Mucosa of descending colon (tissue), 3 donors: ENCODE measurements at regions not wholly inside any gene's neighbourhood (a gene's known extent, or its start where the extent isn't known, plus 50 kb on each side); places are given as distances from the start of the nearest gene placed in this dataset.

Experiments used
- ATAC-seq: fragments of 200-7000 bp; cut with Tn5 transposase; one replicate; pipeline ENCODE4 v1.9.1; 2020; ENCODE audit warnings: mild to moderate bottlenecking, moderate library complexity
- DNase-seq, 3 donors: peaks; one replicate each; pipeline ENCODE4 v3.0.0-alpha.2; 2020
- H3K36me3 ChIP-seq: fragments of 200-600 bp; one replicate; pipeline ENCODE4 v1.8.0; 2021; ENCODE audit warnings: low read depth, mild to moderate bottlenecking
- H3K4me1 ChIP-seq: fragments of 200-600 bp; one replicate; pipeline ENCODE4 v1.8.0; 2021; ENCODE audit warnings: low read depth, mild to moderate bottlenecking
- H3K4me3 ChIP-seq: fragments of 200-600 bp; one replicate; pipeline ENCODE4 v1.8.0; 2021; ENCODE audit warnings: mild to moderate bottlenecking
- H3K9me3 ChIP-seq: fragments of 200-600 bp; one replicate; pipeline ENCODE4 v1.8.0; 2021; ENCODE audit warnings: mild to moderate bottlenecking
- intact Hi-C, 2 donors: fragments of 100-400 bp; cut with DNase I in 1 of 2; cut with micrococcal nuclease in 1 of 2; formaldehyde crosslinking; loops; one replicate each; pipeline versions ENCODE4 v1.11.0 to v1.11.1; 2022; cut with DNase I, micrococcal nuclease
- TF ChIP-seq, protein P1 (sequence below): fragments of 200-600 bp; IDR thresholded peaks from one replicate; pipeline ENCODE4 v1.8.0; 2022; ENCODE audit warnings: antibody characterized with exemption, mild to moderate bottlenecking
- donor health status: DM: no; HTN: no; CAD: no; lungs with moderate emphysema.
- donor health status: DM: no; HTN: no; CAD: no.
- donor health status: DM: no; HTN: yes; CAD: no.

- H3K36me3 ChIP-seq, result no peaks in the 10 kb centered on the region
- no peak for ATAC-seq
- intact Hi-C loops, result no loop called here
- DNase-seq, result no peak
- peaks cover 4% of the 10 kb centered on the region for H3K9me3 ChIP-seq
- TF ChIP-seq, protein P1, sequence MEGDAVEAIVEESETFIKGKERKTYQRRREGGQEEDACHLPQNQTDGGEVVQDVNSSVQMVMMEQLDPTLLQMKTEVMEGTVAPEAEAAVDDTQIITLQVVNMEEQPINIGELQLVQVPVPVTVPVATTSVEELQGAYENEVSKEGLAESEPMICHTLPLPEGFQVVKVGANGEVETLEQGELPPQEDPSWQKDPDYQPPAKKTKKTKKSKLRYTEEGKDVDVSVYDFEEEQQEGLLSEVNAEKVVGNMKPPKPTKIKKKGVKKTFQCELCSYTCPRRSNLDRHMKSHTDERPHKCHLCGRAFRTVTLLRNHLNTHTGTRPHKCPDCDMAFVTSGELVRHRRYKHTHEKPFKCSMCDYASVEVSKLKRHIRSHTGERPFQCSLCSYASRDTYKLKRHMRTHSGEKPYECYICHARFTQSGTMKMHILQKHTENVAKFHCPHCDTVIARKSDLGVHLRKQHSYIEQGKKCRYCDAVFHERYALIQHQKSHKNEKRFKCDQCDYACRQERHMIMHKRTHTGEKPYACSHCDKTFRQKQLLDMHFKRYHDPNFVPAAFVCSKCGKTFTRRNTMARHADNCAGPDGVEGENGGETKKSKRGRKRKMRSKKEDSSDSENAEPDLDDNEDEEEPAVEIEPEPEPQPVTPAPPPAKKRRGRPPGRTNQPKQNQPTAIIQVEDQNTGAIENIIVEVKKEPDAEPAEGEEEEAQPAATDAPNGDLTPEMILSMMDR, result no peak
- no peak overlapping the region for H3K4me3 ChIP-seq
- H3K4me1 ChIP-seq, result no peaks in the 10 kb centered on the region
Observed at GRCh38 chr12:25041006-25041741, 92.3 kb upstream of the BCAT1 start.

DNA sequence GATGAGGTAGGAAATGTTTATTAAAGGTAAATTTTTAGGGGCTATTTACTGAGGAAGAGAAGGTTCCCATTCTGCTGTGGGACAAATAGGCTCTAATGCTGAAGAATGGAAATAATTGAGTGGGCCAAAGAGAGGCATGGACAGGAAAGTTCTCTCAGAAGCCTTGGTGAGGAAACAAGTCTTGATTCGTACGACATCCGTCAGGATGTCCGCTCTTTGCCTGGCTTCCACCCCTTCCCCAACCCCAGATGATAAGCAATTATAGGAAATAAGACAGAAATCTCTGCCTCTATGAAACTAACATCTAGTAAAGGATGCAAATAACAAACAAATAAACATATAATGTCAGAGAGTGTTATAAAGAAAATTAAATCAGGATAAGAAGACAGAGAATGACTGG lies 91.7 kb upstream of the BCAT1 start:
- Histone ChIP-seq H3K36me3 (no peaks in the 10 kb centered on the region), H3K4me1 (no peaks in the 10 kb centered on the region), H3K9me3 (no peaks in the 10 kb centered on the region), H3K4me3 (no peak overlapping the region)
- DNase-seq (no peak), ATAC-seq (no peak)
- TF ChIP-seq, protein P1, result no peak
- intact Hi-C loops, result no loop called here

GRCh38 chr12:25034676-25035075 lies 85.8 kb upstream of the BCAT1 start:
- H3K4me1 ChIP-seq, result no peaks in the 10 kb centered on the region
- ATAC-seq (no peak), DNase-seq (no peak)
- H3K36me3 ChIP-seq, result no peaks in the 10 kb centered on the region
- H3K4me3 ChIP-seq, result no peak overlapping the region
- H3K9me3 ChIP-seq, result no peaks in the 10 kb centered on the region
- TF ChIP-seq, protein P1, result no peak
- intact Hi-C loops, result no loop called here

- TF ChIP-seq, protein P1, result no peak
- H3K36me3 ChIP-seq, result no peaks in the 10 kb centered on the region
- intact Hi-C loops, result no loop called here
- ATAC-seq (no peak), DNase-seq (no peak)
- H3K4me3 ChIP-seq, result no peak overlapping the region
- H3K4me1 ChIP-seq, result no peaks in the 10 kb centered on the region
- no peaks in the 10 kb centered on the region for H3K9me3 ChIP-seq
Observed at GRCh38 chr12:25025951-25026490, 77.1 kb upstream of the BCAT1 start.

DNA sequence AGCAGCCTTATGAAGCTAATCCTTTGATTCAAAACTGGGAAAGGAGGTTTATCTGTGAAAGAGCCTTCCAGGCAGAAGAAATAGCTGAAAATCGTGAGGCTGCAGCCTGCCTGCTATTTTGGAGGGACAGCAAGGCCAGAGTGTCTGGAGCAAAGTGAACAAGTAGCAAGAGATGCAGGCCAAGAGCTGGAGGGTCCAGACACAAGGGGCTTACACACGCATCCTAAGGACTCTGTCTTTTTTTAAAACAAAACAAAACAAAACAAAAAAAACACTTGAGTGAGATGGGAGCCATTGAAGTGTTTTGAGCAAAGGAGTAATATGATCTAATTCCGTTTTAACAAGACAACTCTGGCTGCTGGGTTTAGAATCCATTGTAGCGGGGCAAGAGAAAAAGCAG lies 76.4 kb upstream of the BCAT1 start:
- Histone ChIP-seq H3K36me3 (no peaks in the 10 kb centered on the region), H3K4me3 (no peak overlapping the region), H3K4me1 (no peaks in the 10 kb centered on the region), H3K9me3 (no peaks in the 10 kb centered on the region)
- TF ChIP-seq, protein P1, result no peak
- ATAC-seq (no peak), DNase-seq (no peak)
- intact Hi-C loops, result no loop called here
